Mesendoderm (in vitro differentiated cells): ENCODE measurements at regions not wholly inside any gene's neighbourhood (a gene's known extent, or its start where the extent isn't known, plus 50 kb on each side); places are given as distances from the start of the nearest gene placed in this dataset.

Source experiments
- DNase-seq: peaks from one replicate; pipeline ENCODE4 v3.0.0; 2013
- H2AK5ac ChIP-seq: 2 replicates; pipeline ENCODE4 v1.6.1; 2013; ENCODE audit warnings: low read length, inconsistent platforms
- H2BK120ac ChIP-seq: 2 replicates; pipeline ENCODE4 v1.6.1; 2013; ENCODE audit warnings: low read depth, mild to moderate bottlenecking, low read length, moderate library complexity, mixed read lengths
- H2BK15ac ChIP-seq: replicated peaks from 2 replicates; pipeline ENCODE4 v1.6.1; 2013; ENCODE audit warnings: low read depth, mild to moderate bottlenecking, moderate library complexity
- H2BK5ac ChIP-seq: 2 replicates; pipeline ENCODE4 v1.6.1; 2013; ENCODE audit warnings: low read length, inconsistent platforms
- H3K18ac ChIP-seq: 2 replicates; pipeline ENCODE4 v1.6.1; 2013; ENCODE audit warnings: mild to moderate bottlenecking, low read length, mixed read lengths
- H3K23ac ChIP-seq: one replicate; pipeline ENCODE4 v1.6.1; 2013; ENCODE audit warnings: low read length
- H3K27ac ChIP-seq: 2 replicates; pipeline ENCODE4 v1.5.1; 2013; ENCODE audit warnings: low read depth, mild to moderate bottlenecking, inconsistent platforms, low read length, moderate library complexity
- H3K27me3 ChIP-seq: 2 replicates; pipeline ENCODE4 v1.6.1; 2013; ENCODE audit warnings: low read length, control low read depth, mild to moderate bottlenecking, inconsistent platforms; ENCODE audit not compliant: insufficient read depth, poor library complexity
- H3K36me3 ChIP-seq: 2 replicates; pipeline ENCODE4 v1.6.1; 2013; ENCODE audit warnings: low read length, inconsistent platforms; ENCODE audit not compliant: control insufficient read depth, insufficient read depth
- H3K4ac ChIP-seq: one replicate; pipeline ENCODE4 v1.6.1; 2013; ENCODE audit warnings: low read depth, mild to moderate bottlenecking, low read length, moderate library complexity
- H3K4me1 ChIP-seq: 2 replicates; pipeline ENCODE4 v1.6.1; 2013; ENCODE audit warnings: low read depth, low read length, inconsistent platforms; ENCODE audit not compliant: control insufficient read depth
- H3K4me2 ChIP-seq: 2 replicates; pipeline ENCODE4 v1.6.1; 2013; ENCODE audit warnings: low read length
- H3K4me3 ChIP-seq: 2 replicates; pipeline ENCODE4 v1.5.1; 2013; ENCODE audit warnings: mild to moderate bottlenecking, low read length
- H3K56ac ChIP-seq: one replicate; pipeline ENCODE4 v1.6.1; 2013; ENCODE audit warnings: low read length
- H3K79me1 ChIP-seq: 2 replicates; pipeline ENCODE4 v1.6.1; 2013; ENCODE audit warnings: low read length, inconsistent platforms
- H3K79me2 ChIP-seq: 2 replicates; pipeline ENCODE4 v1.6.1; 2013; ENCODE audit warnings: mild to moderate bottlenecking, low read length; ENCODE audit not compliant: control insufficient read depth, insufficient read depth
- H3K9ac ChIP-seq: 2 replicates; pipeline ENCODE4 v1.6.1; 2013; ENCODE audit warnings: low read length, inconsistent platforms
- H4K5ac ChIP-seq: one replicate; pipeline ENCODE4 v1.6.1; 2013; ENCODE audit warnings: low read length
- H4K8ac ChIP-seq: one replicate; pipeline ENCODE4 v1.6.1; 2013; ENCODE audit warnings: low read depth, mild to moderate bottlenecking, control low read depth, low read length, moderate library complexity
- WGBS: extraction: QIAGEN DNeasy Blood & Tissue Kit; methylation state at CpG from one replicate; pipeline ENCODE4 v1.1.7; 2013; ENCODE audit warnings: low lambda C conversion rate, missing lambda C conversion rate; ENCODE audit not compliant: insufficient coverage; ENCODE audit errors: extremely low coverage; 5-methylcytosine and 5-hydroxymethylcytosine counted together

DNA sequence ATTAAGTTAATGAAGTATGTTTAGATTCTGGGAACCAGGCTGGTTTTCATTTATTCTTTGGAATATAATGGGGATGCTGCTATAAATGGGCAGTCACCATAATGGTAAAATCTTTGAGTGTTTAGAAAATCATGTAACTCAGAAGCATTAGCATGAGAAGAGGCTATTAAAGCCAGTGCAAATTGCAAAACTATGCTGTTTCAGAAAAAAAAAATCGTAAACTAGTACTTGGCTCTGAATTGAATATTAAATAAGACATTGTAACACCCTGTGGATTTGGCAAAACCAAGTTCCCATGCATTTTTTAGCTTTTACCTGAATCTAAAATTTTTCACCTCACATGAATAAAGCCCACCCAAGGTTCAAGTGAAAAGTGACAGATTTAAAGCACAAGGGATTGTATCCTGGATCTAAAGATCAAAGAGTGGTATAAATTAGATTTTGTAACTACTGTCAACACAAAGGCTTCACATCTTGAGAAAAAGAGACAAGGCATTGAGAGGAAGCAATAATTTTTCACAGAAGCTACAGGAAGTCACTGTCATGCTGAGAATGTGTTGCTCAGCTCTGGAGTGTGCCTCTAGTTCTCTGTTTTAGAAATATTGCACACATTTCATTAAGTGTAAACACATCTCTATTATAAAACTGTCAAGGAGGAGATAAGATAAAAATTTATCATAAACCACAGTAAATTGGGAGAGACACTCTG, 142.2 kb downstream of the ABCA8 start:
- no CpG with 5 or more reads among the region's 1 CpG for WGBS
- no peak overlapping the region for H3K27ac ChIP-seq
- H3K4me2 ChIP-seq: no peak overlapping the region

GRCh38 chr17:68809148-68809547, 146.0 kb downstream of the ABCA8 start:
- Histone ChIP-seq H3K79me2 (no peaks in the 10 kb centered on the region), H3K4me1 (no peaks in the 10 kb centered on the region), H4K8ac (no peak overlapping the region), H3K18ac (no peak overlapping the region), H3K4me3 (no peak overlapping the region), H2BK5ac (no peak overlapping the region), H3K4me2 (no peak overlapping the region), H3K36me3 (no peaks in the 10 kb centered on the region), H3K9ac (no peak overlapping the region), H2BK15ac (no peak overlapping the region), H2AK5ac (no peak overlapping the region), H3K4ac (no peak overlapping the region), H4K5ac (no peak overlapping the region), H3K27ac (no peak overlapping the region), H3K56ac (no peak overlapping the region), H3K27me3 (no peaks in the 10 kb centered on the region), H3K23ac (no peak overlapping the region), H3K79me1 (no peaks in the 10 kb centered on the region), H2BK120ac (no peak overlapping the region)
- no peak for DNase-seq
- no CpG with 5 or more reads among the region's 2 CpGs for WGBS

More for the DNA sequence above, 142.2 kb downstream of the ABCA8 start:
- no peak overlapping the region for H2BK5ac ChIP-seq
- no peak overlapping the region for H4K8ac ChIP-seq
- H4K5ac ChIP-seq: no peak overlapping the region
- H3K79me1 ChIP-seq: no peaks in the 10 kb centered on the region
- H3K9ac ChIP-seq: no peak overlapping the region
- no peaks in the 10 kb centered on the region for H3K79me2 ChIP-seq
- no peaks in the 10 kb centered on the region for H3K36me3 ChIP-seq
- H2BK120ac ChIP-seq: no peak overlapping the region
- no peak overlapping the region for H2AK5ac ChIP-seq
- no peak overlapping the region for H3K4ac ChIP-seq
- no peak overlapping the region for H3K18ac ChIP-seq
- no peak overlapping the region for H3K23ac ChIP-seq
- H3K27me3 ChIP-seq: no peaks in the 10 kb centered on the region
- no peak overlapping the region for H3K4me3 ChIP-seq
- no peak overlapping the region for H3K56ac ChIP-seq
- no peak overlapping the region for H2BK15ac ChIP-seq
- DNase-seq: no peak
- no peaks in the 10 kb centered on the region for H3K4me1 ChIP-seq

GRCh38 chr17:68807998-68808772, 147.0 kb downstream of the ABCA8 start:
- Histone ChIP-seq H3K18ac (no peak overlapping the region), H3K36me3 (no peaks in the 10 kb centered on the region), H3K27ac (no peak overlapping the region), H3K4me1 (no peaks in the 10 kb centered on the region), H3K9ac (no peak overlapping the region), H3K4ac (no peak overlapping the region), H4K8ac (no peak overlapping the region), H3K79me2 (no peaks in the 10 kb centered on the region), H2AK5ac (no peak overlapping the region), H3K56ac (no peak overlapping the region), H3K4me3 (no peak overlapping the region), H3K23ac (no peak overlapping the region), H4K5ac (no peak overlapping the region), H2BK120ac (no peak overlapping the region), H3K27me3 (no peaks in the 10 kb centered on the region), H3K79me1 (no peaks in the 10 kb centered on the region), H2BK15ac (no peak overlapping the region), H3K4me2 (no peak overlapping the region), H2BK5ac (no peak overlapping the region)
- no CpG with 5 or more reads among the region's 2 CpGs for WGBS
- no peak for DNase-seq

DNA sequence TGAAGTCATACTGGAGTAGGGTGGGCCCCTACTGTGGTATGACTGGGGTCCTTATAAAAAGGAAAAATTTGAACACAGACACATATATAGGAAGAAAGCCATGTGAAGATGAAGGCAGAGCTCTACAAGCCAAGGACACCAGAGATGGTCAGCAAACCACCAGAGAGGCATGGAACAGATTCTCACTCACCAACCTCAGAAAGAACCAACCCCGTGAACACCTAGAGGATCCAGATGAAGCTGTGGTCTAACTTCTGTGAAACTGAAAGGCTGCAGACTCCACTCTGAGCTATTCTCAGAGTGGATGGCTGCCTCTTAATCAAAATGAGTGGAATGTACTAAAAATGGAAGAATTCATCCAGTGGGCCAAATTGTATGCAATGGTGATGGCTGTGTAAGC, 149.6 kb downstream of the ABCA8 start:
- no CpG with 5 or more reads among the region's 1 CpG for WGBS
- Histone ChIP-seq H3K23ac (no peak overlapping the region), H3K4ac (no peak overlapping the region), H3K36me3 (no peaks in the 10 kb centered on the region), H3K4me3 (no peak overlapping the region), H4K5ac (no peak overlapping the region), H3K4me2 (no peak overlapping the region), H2BK5ac (no peak overlapping the region), H3K56ac (no peak overlapping the region), H3K9ac (no peak overlapping the region), H2AK5ac (no peak overlapping the region), H3K27me3 (no peaks in the 10 kb centered on the region), H2BK120ac (no peak overlapping the region), H4K8ac (no peak overlapping the region), H2BK15ac (no peak overlapping the region), H3K18ac (no peak overlapping the region), H3K4me1 (no peaks in the 10 kb centered on the region), H3K27ac (no peak overlapping the region), H3K79me2 (no peaks in the 10 kb centered on the region), H3K79me1 (no peaks in the 10 kb centered on the region)
- DNase-seq: no peak

GRCh38 chr17:68804777-68805520, 150.2 kb downstream of the ABCA8 start:
- no CpG with 5 or more reads among the region's 1 CpG for WGBS
- H3K18ac ChIP-seq: no peak overlapping the region

More at GRCh38 chr17:68804777-68805520, 150.2 kb downstream of the ABCA8 start:
- Histone ChIP-seq H2BK5ac (no peak overlapping the region), H3K9ac (no peak overlapping the region), H3K4me1 (no peaks in the 10 kb centered on the region), H2BK15ac (no peak overlapping the region), H4K5ac (no peak overlapping the region), H3K4me3 (no peak overlapping the region), H2AK5ac (no peak overlapping the region), H4K8ac (no peak overlapping the region), H3K56ac (no peak overlapping the region), H3K79me2 (no peaks in the 10 kb centered on the region), H3K4ac (no peak overlapping the region), H3K36me3 (no peaks in the 10 kb centered on the region), H3K27me3 (no peaks in the 10 kb centered on the region), H3K4me2 (no peak overlapping the region), H3K23ac (no peak overlapping the region), H3K27ac (no peak overlapping the region), H3K79me1 (no peaks in the 10 kb centered on the region), H2BK120ac (no peak overlapping the region)
- no peak for DNase-seq
